HepG2 (cell line): ENCODE measurements at regions not wholly inside any gene's neighbourhood (a gene's known extent, or its start where the extent isn't known, plus 50 kb on each side); places are given as distances from the start of the nearest gene placed in this dataset.

Experiments
- ATAC-seq: fragments of 200-7000 bp; cut with Tn5 transposase; 3 replicates; pipeline ENCODE4 v1.9.1; 2020; ENCODE audit warnings: mild to moderate bottlenecking, moderate library complexity
- BruUV-seq: library from RNA; stranded (reverse); fragments of 400-500 nt; replicated peaks from 2 replicates; lab custom pipeline; 2021; lab: Mats Ljungman, UMichigan
- CTCF ChIA-PET: fragments of 300-600 bp; formaldehyde crosslinking; extraction: SDS; loops from one replicate; lab custom pipeline; 2021; ENCODE audit warnings: low total read pairs, inconsistent platforms, low intra/inter-chr PET ratio; lab: Yijun Ruan, JAX
- POLR2A ChIA-PET: fragments of 350-600 bp; sonication (Branson Sonifier 250); formaldehyde crosslinking; loops from one replicate; lab custom pipeline; 2020; ENCODE audit warnings: antibody characterized with exemption, inconsistent platforms; lab: Yijun Ruan, JAX
- DNase-seq: peaks from one replicate; pipeline ENCODE4 v3.0.0-alpha.2; 2015; ENCODE audit warnings: low spot score
- FAIRE-seq: peaks from 3 replicates; lab custom pipeline; 2011; peaks lifted over from hg19 to GRCh38; lab: Jason Lieb, UNC
- H2AFZ ChIP-seq: one replicate; pipeline ENCODE4 v1.6.1; 2011; ENCODE audit warnings: low read length, inconsistent platforms
- H3K27ac ChIP-seq: fragments of 300-600 bp; 3 replicates; pipeline ENCODE4 v1.8.0; 2011; ENCODE audit warnings: mixed run types, mild to moderate bottlenecking, mixed read lengths, low read length, inconsistent platforms; ENCODE audit not compliant: insufficient read depth; ENCODE audit errors: extremely low read length
- H3K27me3 ChIP-seq, 2 experiments: fragments of 200-600 bp in 1 of 2; 2 replicates in 1 of 2; 3 replicates in 1 of 2; pipeline versions ENCODE4 v1.6.0 to v1.8.0; 2011; ENCODE audit warnings: low read length in 2 of 2, mild to moderate bottlenecking in 2 of 2, moderate library complexity in 2 of 2, inconsistent platforms in 1 of 2; ENCODE audit not compliant: insufficient read depth in 2 of 2, control insufficient read depth in 1 of 2
- H3K36me3 ChIP-seq, 2 experiments: fragments of 200-600 bp in 1 of 2; replicated peaks in 1 of 2; 2 replicates in 1 of 2; 3 replicates in 1 of 2; pipeline versions ENCODE4 v1.5.1 to v1.8.0; 2011; ENCODE audit warnings: low read length in 2 of 2, inconsistent platforms in 1 of 2; ENCODE audit not compliant: insufficient read depth in 2 of 2, control insufficient read depth in 1 of 2
- H3K4me1 ChIP-seq: 2 replicates; pipeline ENCODE4 v1.5.1; 2012; ENCODE audit warnings: low read length, inconsistent platforms; ENCODE audit not compliant: insufficient read depth
- H3K4me2 ChIP-seq: 2 replicates; pipeline ENCODE4 v1.6.0; 2011; ENCODE audit warnings: low read depth, low read length, inconsistent platforms
- H3K4me3 ChIP-seq, 3 experiments: fragments of 200-600 bp in 1 of 3; sonication (generic), shearing (Covaris generic) in 1 of 3; replicated peaks in 1 of 3; 2 replicates each; pipeline ENCODE4 v1.5.1; 2011 to 2016; ENCODE audit warnings: low read length in 3 of 3, inconsistent platforms in 2 of 3, low read depth in 2 of 3, mild to moderate bottlenecking in 2 of 3, control low read depth in 1 of 3, mixed read lengths in 1 of 3; ENCODE audit not compliant: insufficient read depth in 1 of 3
- H3K79me2 ChIP-seq: one replicate; pipeline ENCODE4 v1.6.1; 2011; ENCODE audit warnings: low read length, inconsistent platforms; ENCODE audit not compliant: insufficient read depth
- H3K9ac ChIP-seq: 2 replicates; pipeline ENCODE4 v1.6.0; 2011; ENCODE audit warnings: mild to moderate bottlenecking, low read depth, low read length, inconsistent platforms; ENCODE audit not compliant: insufficient read depth
- H3K9me3 ChIP-seq: 2 replicates; pipeline ENCODE4 v1.5.1; 2012; ENCODE audit warnings: mild to moderate bottlenecking, low read length
- H4K20me1 ChIP-seq: 2 replicates; pipeline ENCODE4 v1.6.0; 2011; ENCODE audit warnings: inconsistent platforms, mild to moderate bottlenecking, low read length, moderate library complexity; ENCODE audit not compliant: insufficient read depth
- FOXM1 ChIP-seq: sonication (generic); formaldehyde crosslinking; IDR thresholded peaks from 2 replicates; pipeline ENCODE4 v1.5.0; 2020; ENCODE audit warnings: missing genetic modification reagents
- GLI4 ChIP-seq: sonication (generic); formaldehyde crosslinking; IDR thresholded peaks from 2 replicates; pipeline ENCODE4 v1.5.1; 2020; ENCODE audit warnings: missing genetic modification reagents, mild to moderate bottlenecking, moderate library complexity, borderline replicate concordance
- IRF2 ChIP-seq: IDR thresholded peaks from 2 replicates; pipeline ENCODE4 v1.6.1; 2018; ENCODE audit warnings: missing genetic modification reagents, missing compliant biosample characterization
- MBD4 ChIP-seq: IDR thresholded peaks from 2 replicates; pipeline ENCODE4 v1.6.1; 2012; ENCODE audit warnings: low read length, inconsistent platforms, borderline replicate concordance
- MIER2 ChIP-seq: IDR thresholded peaks from 2 replicates; pipeline ENCODE4 v1.6.1; 2016; ENCODE audit warnings: missing biosample characterization, missing genetic modification reagents
- MLLT10 ChIP-seq: sonication (generic); formaldehyde crosslinking; IDR thresholded peaks from 2 replicates; pipeline ENCODE4 v1.4.0; 2020; ENCODE audit warnings: missing genetic modification reagents
- TCF7L2 ChIP-seq: IDR thresholded peaks from 2 replicates; pipeline ENCODE4 v1.6.1; 2011; ENCODE audit warnings: mild to moderate bottlenecking, low read depth, low read length, moderate library complexity
- ZNF430 ChIP-seq: sonication (generic); formaldehyde crosslinking; IDR thresholded peaks from 2 replicates; pipeline ENCODE4 v1.9.0; 2021; ENCODE audit warnings: mild to moderate bottlenecking, missing genetic modification reagents
- ZNF569 ChIP-seq: sonication (generic); formaldehyde crosslinking; IDR thresholded peaks from 2 replicates; pipeline ENCODE4 v1.5.0; 2020; ENCODE audit warnings: mild to moderate bottlenecking, missing genetic modification reagents, moderate library complexity, borderline replicate concordance
- ZNF709 ChIP-seq: sonication (generic); formaldehyde crosslinking; IDR thresholded peaks from 2 replicates; pipeline ENCODE4 v1.5.0; 2020; ENCODE audit warnings: mild to moderate bottlenecking, missing genetic modification reagents
- ZNF749 ChIP-seq: sonication (generic); formaldehyde crosslinking; IDR thresholded peaks from 2 replicates; pipeline ENCODE4 v1.8.0; 2022; ENCODE audit warnings: mild to moderate bottlenecking, missing genetic modification reagents, moderate library complexity, borderline replicate concordance
- ZNF777 ChIP-seq: sonication (generic); formaldehyde crosslinking; IDR thresholded peaks from 2 replicates; pipeline ENCODE4 v1.4.0; 2020; ENCODE audit warnings: missing genetic modification reagents
- WGBS: methylation state at CpG from one replicate; pipeline ENCODE4 v1.1.6; 2017; ENCODE audit warnings: low lambda C conversion rate; 5-methylcytosine and 5-hydroxymethylcytosine counted together
- in situ Hi-C: cut with HindIII; loops from 2 replicates; pipeline ENCODE4 v1.10.0; 2017; ENCODE audit warnings: low pct_unique_long_range_greater_than_20kb; ENCODE audit not compliant: extremely low pct_ligation_motif_present
- intact Hi-C: fragments of 100-400 bp; cut with micrococcal nuclease; formaldehyde crosslinking; loops from one replicate; pipeline ENCODE4 v1.10.0; 2022; ENCODE audit not compliant: unreplicated experiment
- TF ChIP-seq, protein P1 (sequence below): IDR thresholded peaks from 2 replicates; pipeline ENCODE4 v1.6.1; 2016; ENCODE audit warnings: low read depth
- TF ChIP-seq, protein P2 (sequence below): IDR thresholded peaks from 2 replicates; pipeline ENCODE4 v1.6.1; 2012; ENCODE audit warnings: inconsistent platforms
- TF ChIP-seq, protein P3 (sequence below): sonication (generic); formaldehyde crosslinking; IDR thresholded peaks from 2 replicates; pipeline ENCODE4 v1.4.0; 2020; ENCODE audit warnings: missing genetic modification reagents
- TF ChIP-seq, protein P4 (sequence below): sonication (generic); formaldehyde crosslinking; IDR thresholded peaks from 2 replicates; pipeline ENCODE4 v1.8.0; 2022; ENCODE audit warnings: mild to moderate bottlenecking, missing genetic modification reagents, borderline replicate concordance
- TF ChIP-seq, protein P5 (sequence below): IDR thresholded peaks from 2 replicates; pipeline ENCODE4 v1.6.1; 2016

DNA sequence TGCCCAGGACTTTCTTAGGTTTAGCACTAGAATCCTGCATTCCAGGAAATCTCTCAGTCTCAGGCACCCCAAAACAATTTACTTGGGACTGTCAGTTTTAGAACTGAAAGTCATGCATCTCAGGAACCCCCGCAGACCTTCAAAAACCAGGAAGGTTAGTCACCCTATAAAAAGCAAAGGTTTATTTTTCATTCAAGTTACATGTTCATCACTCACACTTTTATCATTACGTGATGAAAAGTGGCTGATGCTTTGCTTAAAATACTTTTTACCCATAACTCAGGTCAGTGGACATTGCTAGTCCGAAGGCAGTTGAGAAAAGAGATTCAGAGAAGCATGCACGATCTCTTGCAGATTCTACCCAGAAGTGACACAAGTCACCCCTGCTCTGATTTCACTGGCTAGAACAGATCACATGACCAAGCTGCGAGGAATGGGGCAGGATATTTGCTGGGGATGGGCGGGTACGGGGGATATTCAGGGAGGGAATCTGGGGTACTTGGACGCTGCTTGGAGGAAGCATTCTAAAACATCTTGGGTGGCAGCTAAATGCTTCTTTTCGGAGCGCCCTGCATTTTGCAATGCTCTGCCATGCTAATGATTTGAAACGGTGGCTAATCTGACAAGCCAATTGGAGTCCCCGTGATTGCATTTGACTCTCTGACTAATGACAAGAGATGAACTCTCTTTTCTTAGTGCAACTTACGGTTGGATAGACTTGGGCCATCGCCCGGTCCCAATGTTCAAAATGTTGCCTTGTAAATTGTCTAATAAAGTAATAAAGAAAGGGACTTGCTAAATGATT lies 110.2 kb downstream of the MIAT start:
- no peak overlapping the region for H3K9ac ChIP-seq
- no peaks in the 10 kb centered on the region for H3K36me3 ChIP-seq
- H3K4me2 ChIP-seq: no peak overlapping the region
- H3K4me1 ChIP-seq: peaks cover 11% of the 10 kb centered on the region; the same call in 1 of the 2 replicates
- WGBS: 47% methylated on average over 15 of the region's 15 CpGs
- CTCF ChIA-PET: no interaction called here
- no peaks in the 10 kb centered on the region for H3K79me2 ChIP-seq
- no peaks in the 10 kb centered on the region for H4K20me1 ChIP-seq
- POLR2A ChIA-PET: no interaction called here
- H3K4me3 ChIP-seq: no peak overlapping the region
- intact Hi-C loops (no loop called here), in situ Hi-C loops (loop anchor here (25.0 kb wide), 2 partner anchors 1045 to 1245 kb away; partner anchors contain the start of gene MN1)
- FAIRE-seq: no peak
- ATAC-seq: no peak
- no peak overlapping the region for H3K27ac ChIP-seq
- TF ChIP-seq GLI4: no peak
- TF ChIP-seq ZNF749 (CRISPR knock-in tag): no peak
- TF ChIP-seq MBD4: no peak
- TF ChIP-seq MLLT10 (CRISPR knock-in tag): no peak
- TF ChIP-seq, protein P1, sequence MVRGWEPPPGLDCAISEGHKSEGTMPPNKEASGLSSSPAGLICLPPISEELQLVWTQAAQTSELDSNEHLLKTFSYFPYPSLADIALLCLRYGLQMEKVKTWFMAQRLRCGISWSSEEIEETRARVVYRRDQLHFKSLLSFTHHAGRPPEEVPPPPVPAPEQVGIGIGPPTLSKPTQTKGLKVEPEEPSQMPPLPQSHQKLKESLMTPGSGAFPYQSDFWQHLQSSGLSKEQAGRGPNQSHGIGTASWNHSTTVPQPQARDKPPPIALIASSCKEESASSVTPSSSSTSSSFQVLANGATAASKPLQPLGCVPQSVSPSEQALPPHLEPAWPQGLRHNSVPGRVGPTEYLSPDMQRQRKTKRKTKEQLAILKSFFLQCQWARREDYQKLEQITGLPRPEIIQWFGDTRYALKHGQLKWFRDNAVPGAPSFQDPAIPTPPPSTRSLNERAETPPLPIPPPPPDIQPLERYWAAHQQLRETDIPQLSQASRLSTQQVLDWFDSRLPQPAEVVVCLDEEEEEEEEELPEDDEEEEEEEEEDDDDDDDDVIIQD: no peak
- TF ChIP-seq, protein P2, sequence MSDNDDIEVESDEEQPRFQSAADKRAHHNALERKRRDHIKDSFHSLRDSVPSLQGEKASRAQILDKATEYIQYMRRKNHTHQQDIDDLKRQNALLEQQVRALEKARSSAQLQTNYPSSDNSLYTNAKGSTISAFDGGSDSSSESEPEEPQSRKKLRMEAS: no peak
- TF ChIP-seq TCF7L2: no peak
- no peak for TF ChIP-seq ZNF777 (CRISPR knock-in tag)
- TF ChIP-seq MIER2 (CRISPR knock-in tag): no peak
- no peak for TF ChIP-seq IRF2
- TF ChIP-seq, protein P3, sequence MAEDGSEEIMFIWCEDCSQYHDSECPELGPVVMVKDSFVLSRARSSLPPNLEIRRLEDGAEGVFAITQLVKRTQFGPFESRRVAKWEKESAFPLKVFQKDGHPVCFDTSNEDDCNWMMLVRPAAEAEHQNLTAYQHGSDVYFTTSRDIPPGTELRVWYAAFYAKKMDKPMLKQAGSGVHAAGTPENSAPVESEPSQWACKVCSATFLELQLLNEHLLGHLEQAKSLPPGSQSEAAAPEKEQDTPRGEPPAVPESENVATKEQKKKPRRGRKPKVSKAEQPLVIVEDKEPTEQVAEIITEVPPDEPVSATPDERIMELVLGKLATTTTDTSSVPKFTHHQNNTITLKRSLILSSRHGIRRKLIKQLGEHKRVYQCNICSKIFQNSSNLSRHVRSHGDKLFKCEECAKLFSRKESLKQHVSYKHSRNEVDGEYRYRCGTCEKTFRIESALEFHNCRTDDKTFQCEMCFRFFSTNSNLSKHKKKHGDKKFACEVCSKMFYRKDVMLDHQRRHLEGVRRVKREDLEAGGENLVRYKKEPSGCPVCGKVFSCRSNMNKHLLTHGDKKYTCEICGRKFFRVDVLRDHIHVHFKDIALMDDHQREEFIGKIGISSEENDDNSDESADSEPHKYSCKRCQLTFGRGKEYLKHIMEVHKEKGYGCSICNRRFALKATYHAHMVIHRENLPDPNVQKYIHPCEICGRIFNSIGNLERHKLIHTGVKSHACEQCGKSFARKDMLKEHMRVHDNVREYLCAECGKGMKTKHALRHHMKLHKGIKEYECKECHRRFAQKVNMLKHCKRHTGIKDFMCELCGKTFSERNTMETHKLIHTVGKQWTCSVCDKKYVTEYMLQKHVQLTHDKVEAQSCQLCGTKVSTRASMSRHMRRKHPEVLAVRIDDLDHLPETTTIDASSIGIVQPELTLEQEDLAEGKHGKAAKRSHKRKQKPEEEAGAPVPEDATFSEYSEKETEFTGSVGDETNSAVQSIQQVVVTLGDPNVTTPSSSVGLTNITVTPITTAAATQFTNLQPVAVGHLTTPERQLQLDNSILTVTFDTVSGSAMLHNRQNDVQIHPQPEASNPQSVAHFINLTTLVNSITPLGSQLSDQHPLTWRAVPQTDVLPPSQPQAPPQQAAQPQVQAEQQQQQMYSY (CRISPR knock-in tag): no peak
- TF ChIP-seq, protein P4, sequence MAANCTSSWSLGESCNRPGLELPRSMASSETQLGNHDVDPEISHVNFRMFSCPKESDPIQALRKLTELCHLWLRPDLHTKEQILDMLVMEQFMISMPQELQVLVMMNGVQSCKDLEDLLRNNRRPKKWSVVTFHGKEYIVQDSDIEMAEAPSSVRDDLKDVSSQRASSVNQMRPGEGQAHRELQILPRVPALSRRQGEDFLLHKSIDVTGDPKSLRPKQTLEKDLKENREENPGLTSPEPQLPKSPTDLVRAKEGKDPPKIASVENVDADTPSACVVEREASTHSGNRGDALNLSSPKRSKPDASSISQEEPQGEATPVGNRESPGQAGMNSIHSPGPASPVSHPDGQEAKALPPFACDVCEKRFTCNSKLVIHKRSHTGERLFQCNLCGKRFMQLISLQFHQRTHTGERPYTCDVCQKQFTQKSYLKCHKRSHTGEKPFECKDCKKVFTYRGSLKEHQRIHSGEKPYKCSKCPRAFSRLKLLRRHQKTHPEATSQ (CRISPR knock-in tag): no peak
- TF ChIP-seq ZNF430: no peak
- no peak for TF ChIP-seq ZNF709 (CRISPR knock-in tag)
- TF ChIP-seq, protein P5, sequence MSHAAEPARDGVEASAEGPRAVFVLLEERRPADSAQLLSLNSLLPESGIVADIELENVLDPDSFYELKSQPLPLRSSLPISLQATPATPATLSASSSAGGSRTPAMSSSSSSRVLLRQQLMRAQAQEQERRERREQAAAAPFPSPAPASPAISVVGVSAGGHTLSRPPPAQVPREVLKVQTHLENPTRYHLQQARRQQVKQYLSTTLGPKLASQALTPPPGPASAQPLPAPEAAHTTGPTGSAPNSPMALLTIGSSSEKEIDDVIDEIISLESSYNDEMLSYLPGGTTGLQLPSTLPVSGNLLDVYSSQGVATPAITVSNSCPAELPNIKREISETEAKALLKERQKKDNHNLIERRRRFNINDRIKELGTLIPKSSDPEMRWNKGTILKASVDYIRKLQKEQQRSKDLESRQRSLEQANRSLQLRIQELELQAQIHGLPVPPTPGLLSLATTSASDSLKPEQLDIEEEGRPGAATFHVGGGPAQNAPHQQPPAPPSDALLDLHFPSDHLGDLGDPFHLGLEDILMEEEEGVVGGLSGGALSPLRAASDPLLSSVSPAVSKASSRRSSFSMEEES (CRISPR knock-in tag): no peak
- no peak for TF ChIP-seq FOXM1 (CRISPR knock-in tag)
- no peak for TF ChIP-seq ZNF569 (CRISPR knock-in tag)
- TF ChIP-seq, all 625 proteins: peak for 0
- Histone ChIP-seq H2AFZ (no peak overlapping the region), H3K27me3 (no peaks in the 10 kb centered on the region; a peak in 1 of 5 replicates), H3K9me3 (peaks cover 9% of the 10 kb centered on the region; the same call in 1 of the 2 replicates)
- DNase-seq: no peak
- BruUV-seq: no TSS peak
